Transverse colon (tissue), 3 donors: ENCODE measurements at regions not wholly inside any gene's neighbourhood (a gene's known extent, or its start where the extent isn't known, plus 50 kb on each side); places are given as distances from the start of the nearest gene placed in this dataset.

Source experiments
- CTCF ChIP-seq, 5 experiments: fragments of 200-600 bp in 3 of 5; fragments of 450-650 bp in 2 of 5; sonication (generic) in 3 of 5; IDR thresholded peaks; 1 replicate in 2 of 5; 2 replicates in 3 of 5; pipeline ENCODE4 v1.5.1; 2016 to 2017; ENCODE audit warnings: antibody characterized with exemption in 5 of 5, inconsistent platforms in 3 of 5, mild to moderate bottlenecking in 2 of 5, moderate library complexity in 1 of 5
- POLR2A ChIP-seq: fragments of 450-650 bp; IDR thresholded peaks from one replicate; pipeline ENCODE4 v1.6.1; 2016; ENCODE audit warnings: antibody characterized with exemption, mild to moderate bottlenecking, moderate library complexity

- no peak for TF ChIP-seq CTCF (IDR thresholded peaks at IDR 0.05)
- no peak for TF ChIP-seq POLR2A
These were observed 410.5 kb downstream of the PPP3CA start for GRCh38 chr4:100936661-100937375.
